Caco-2 (cell line): ENCODE measurements at regions not wholly inside any gene's neighbourhood (a gene's known extent, or its start where the extent isn't known, plus 50 kb on each side); places are given as distances from the start of the nearest gene placed in this dataset.

Experiments
- BruUV-seq: library from RNA; stranded (reverse); fragments of 400-500 nt; replicated peaks from 2 replicates; lab custom pipeline; 2021; lab: Mats Ljungman, UMichigan
- CTCF ChIA-PET: fragments of 300-600 bp; sonication (Branson Sonifier 250); formaldehyde crosslinking; loops from one replicate; lab custom pipeline; 2022; ENCODE audit warnings: antibody characterized with exemption; lab: Charles Lee
- POLR2A ChIA-PET: fragments of 300-600 bp; sonication (Branson Sonifier 250); formaldehyde crosslinking; loops from one replicate; lab custom pipeline; 2022; ENCODE audit warnings: antibody characterized with exemption; lab: Charles Lee
- DNase-seq, 2 experiments: peaks; one replicate each; pipeline versions ENCODE4 v3.0.0 to v3.0.0-alpha.2; 2020 to 2022
- H3K27me3 ChIP-seq: replicated peaks from 2 replicates; pipeline ENCODE4 v1.6.0; 2011; ENCODE audit warnings: low read length; ENCODE audit not compliant: control insufficient read depth, insufficient read depth
- H3K36me3 ChIP-seq: 2 replicates; pipeline ENCODE4 v1.5.1; 2011; ENCODE audit warnings: low read length; ENCODE audit not compliant: control insufficient read depth, insufficient read depth
- H3K4me1 ChIP-seq: fragments of 250-450 bp; sonication (Bioruptor Pico); 2 replicates; pipeline ENCODE4 v1.5.1; 2020; ENCODE audit warnings: mild to moderate bottlenecking
- H3K4me3 ChIP-seq: 2 replicates; pipeline ENCODE4 v1.5.1; 2011; ENCODE audit warnings: low read depth, mild to moderate bottlenecking, control low read depth, low read length
- H3K9me3 ChIP-seq: fragments of 250-450 bp; sonication (Bioruptor Pico); 2 replicates; pipeline ENCODE4 v1.5.1; 2020; ENCODE audit warnings: mild to moderate bottlenecking, moderate library complexity
- H3K27ac Mint-ChIP-seq: one replicate; pipeline ENCODE4 v1.8.0; 2022; ENCODE audit warnings: mixed read lengths; ENCODE audit not compliant: unreplicated experiment
- H3K27me3 Mint-ChIP-seq: one replicate; pipeline ENCODE4 v1.8.0; 2022; ENCODE audit warnings: mixed read lengths; ENCODE audit not compliant: insufficient read depth, unreplicated experiment
- H3K36me3 Mint-ChIP-seq: one replicate; pipeline ENCODE4 v1.8.0; 2022; ENCODE audit warnings: mild to moderate bottlenecking, mixed read lengths; ENCODE audit not compliant: insufficient read depth, unreplicated experiment
- H3K4me1 Mint-ChIP-seq: one replicate; pipeline ENCODE4 v1.8.0; 2022; ENCODE audit warnings: low read depth, mixed read lengths; ENCODE audit not compliant: unreplicated experiment
- H3K4me3 Mint-ChIP-seq: one replicate; pipeline ENCODE4 v1.8.0; 2022; ENCODE audit warnings: mild to moderate bottlenecking, moderate library complexity, mixed read lengths; ENCODE audit not compliant: unreplicated experiment
- H3K9me3 Mint-ChIP-seq: one replicate; pipeline ENCODE4 v1.8.0; 2022; ENCODE audit warnings: mixed read lengths; ENCODE audit not compliant: unreplicated experiment
- intact Hi-C: fragments of 100-400 bp; cut with micrococcal nuclease; formaldehyde crosslinking; loops from one replicate; pipeline ENCODE4 v1.10.0; 2022; ENCODE audit not compliant: unreplicated experiment
- TF ChIP-seq, protein P1 (sequence below), 2 experiments: fragments of 200-600 bp in 1 of 2; IDR thresholded peaks; 1 replicate in 1 of 2; 2 replicates in 1 of 2; pipeline versions ENCODE4 v1.5.1 to v1.8.0; 2011 to 2022; ENCODE audit warnings: antibody characterized with exemption in 1 of 2, control low read depth in 1 of 2, inconsistent platforms in 1 of 2, low read depth in 1 of 2, low read length in 1 of 2, mild to moderate bottlenecking in 1 of 2, moderate library complexity in 1 of 2; ENCODE audit not compliant: insufficient read depth in 1 of 2, severe bottlenecking in 1 of 2, unreplicated experiment in 1 of 2

- no TSS peak for BruUV-seq
- H3K4me3 ChIP-seq, result no peak overlapping the region
- no peaks in the 10 kb centered on the region for H3K9me3 ChIP-seq
- TF ChIP-seq, protein P1, sequence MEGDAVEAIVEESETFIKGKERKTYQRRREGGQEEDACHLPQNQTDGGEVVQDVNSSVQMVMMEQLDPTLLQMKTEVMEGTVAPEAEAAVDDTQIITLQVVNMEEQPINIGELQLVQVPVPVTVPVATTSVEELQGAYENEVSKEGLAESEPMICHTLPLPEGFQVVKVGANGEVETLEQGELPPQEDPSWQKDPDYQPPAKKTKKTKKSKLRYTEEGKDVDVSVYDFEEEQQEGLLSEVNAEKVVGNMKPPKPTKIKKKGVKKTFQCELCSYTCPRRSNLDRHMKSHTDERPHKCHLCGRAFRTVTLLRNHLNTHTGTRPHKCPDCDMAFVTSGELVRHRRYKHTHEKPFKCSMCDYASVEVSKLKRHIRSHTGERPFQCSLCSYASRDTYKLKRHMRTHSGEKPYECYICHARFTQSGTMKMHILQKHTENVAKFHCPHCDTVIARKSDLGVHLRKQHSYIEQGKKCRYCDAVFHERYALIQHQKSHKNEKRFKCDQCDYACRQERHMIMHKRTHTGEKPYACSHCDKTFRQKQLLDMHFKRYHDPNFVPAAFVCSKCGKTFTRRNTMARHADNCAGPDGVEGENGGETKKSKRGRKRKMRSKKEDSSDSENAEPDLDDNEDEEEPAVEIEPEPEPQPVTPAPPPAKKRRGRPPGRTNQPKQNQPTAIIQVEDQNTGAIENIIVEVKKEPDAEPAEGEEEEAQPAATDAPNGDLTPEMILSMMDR (IDR thresholded peaks at IDR 0.05; ENCODE audit: insufficient read depth in 1 of 2, low read depth in 1 of 2, low read length in 1 of 2, severe bottlenecking in 1 of 2, unreplicated experiment in 1 of 2), result no peak
- ChIA-PET CTCF (no interaction called here), POLR2A (no interaction called here)
- H3K36me3 ChIP-seq, result no peaks in the 10 kb centered on the region
- Mint-ChIP-seq H3K27me3 (no peaks in the 10 kb centered on the region), H3K4me3 (no peak overlapping the region), H3K27ac (no peak overlapping the region), H3K4me1 (no peaks in the 10 kb centered on the region), H3K9me3 (no peaks in the 10 kb centered on the region), H3K36me3 (peaks cover 35% of the 10 kb centered on the region)
- no peaks in the 10 kb centered on the region for H3K4me1 ChIP-seq
- no peak for DNase-seq
- H3K27me3 ChIP-seq, result no peaks in the 10 kb centered on the region
- intact Hi-C loops, result no loop called here
Observed at GRCh38 chr22:25465949-25466348, 98.5 kb upstream of the GRK3 start.

DNA sequence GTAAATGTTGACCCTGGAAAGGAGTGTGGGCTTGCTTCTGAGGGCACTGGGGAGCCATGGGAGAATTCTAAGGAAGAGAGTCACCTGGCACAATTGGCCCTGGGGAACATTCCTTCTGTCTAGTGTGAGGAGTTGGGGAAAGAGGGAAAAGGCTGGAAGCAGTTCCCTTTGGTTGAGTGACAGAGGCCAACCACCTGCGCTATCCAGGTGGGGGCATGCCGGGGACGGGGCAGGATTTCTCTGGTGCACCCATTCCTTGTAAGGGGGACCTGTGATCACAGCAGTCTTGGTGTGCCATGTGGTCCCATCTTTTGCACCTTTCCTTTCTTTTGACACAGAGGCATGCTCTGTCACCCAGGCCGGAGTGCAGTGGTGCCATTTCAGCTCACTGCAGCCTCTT, 92.1 kb upstream of the GRK3 start:
- Histone ChIP-seq H3K9me3 (no peaks in the 10 kb centered on the region), H3K4me1 (no peaks in the 10 kb centered on the region), H3K4me3 (no peak overlapping the region), H3K36me3 (no peaks in the 10 kb centered on the region), H3K27me3 (no peaks in the 10 kb centered on the region)
- Mint-ChIP-seq H3K36me3 (peaks cover 5% of the 10 kb centered on the region), H3K27me3 (no peaks in the 10 kb centered on the region), H3K27ac (no peak overlapping the region), H3K9me3 (no peaks in the 10 kb centered on the region), H3K4me1 (no peaks in the 10 kb centered on the region), H3K4me3 (no peak overlapping the region)
- BruUV-seq, result no TSS peak
- CTCF ChIA-PET, result no interaction called here
- POLR2A ChIA-PET, result no interaction called here
- intact Hi-C loops, result no loop called here
- TF ChIP-seq, protein P1 (IDR thresholded peaks at IDR 0.05; ENCODE audit: insufficient read depth in 1 of 2, low read depth in 1 of 2, low read length in 1 of 2, severe bottlenecking in 1 of 2, unreplicated experiment in 1 of 2), result no peak
- DNase-seq, result no peak

GRCh38 chr22:25475257-25476022, 89.0 kb upstream of the GRK3 start:
- Histone ChIP-seq H3K9me3 (no peaks in the 10 kb centered on the region), H3K36me3 (no peaks in the 10 kb centered on the region), H3K4me1 (no peaks in the 10 kb centered on the region), H3K27me3 (no peaks in the 10 kb centered on the region), H3K4me3 (no peak overlapping the region)
- POLR2A ChIA-PET, result no interaction called here
- Mint-ChIP-seq H3K36me3 (no peaks in the 10 kb centered on the region), H3K4me3 (no peak overlapping the region), H3K27me3 (no peaks in the 10 kb centered on the region), H3K4me1 (no peaks in the 10 kb centered on the region), H3K9me3 (no peaks in the 10 kb centered on the region), H3K27ac (no peak overlapping the region)
- TF ChIP-seq, protein P1 (IDR thresholded peaks at IDR 0.05; ENCODE audit: insufficient read depth in 1 of 2, low read depth in 1 of 2, low read length in 1 of 2, severe bottlenecking in 1 of 2, unreplicated experiment in 1 of 2), result no peak
- CTCF ChIA-PET, result interaction anchor here (1.7 kb wide), 1 partner anchor 298 kb away, joined by 3 read pairs; no protein-coding TSS in a partner anchor
- BruUV-seq, result no TSS peak
- DNase-seq, result no peak
- intact Hi-C loops, result no loop called here
